Activated CD8-positive, alpha-beta T cell treated with anti-CD3 and anti-CD28 coated beads for 36 hours (primary cell): ENCODE measurements at regions not wholly inside any gene's neighbourhood (a gene's known extent, or its start where the extent isn't known, plus 50 kb on each side); places are given as distances from the start of the nearest gene placed in this dataset.

Experiments
- ATAC-seq: fragments of 200-7000 bp; cut with Tn5 transposase; one replicate; pipeline ENCODE4 v1.10.0; 2021; ENCODE audit warnings: mild to moderate bottlenecking, moderate library complexity
- CTCF ChIA-PET: fragments of 350-600 bp; sonication (Branson Sonifier 250); formaldehyde crosslinking; loops from one replicate; lab custom pipeline; 2021; ENCODE audit warnings: antibody characterized with exemption; lab: Charles Lee
- POLR2A ChIA-PET: fragments of 350-600 bp; sonication (Branson Sonifier 250); formaldehyde crosslinking; loops from one replicate; lab custom pipeline; 2021; ENCODE audit warnings: antibody characterized with exemption; lab: Charles Lee
- DNase-seq: peaks from one replicate; pipeline ENCODE4 v3.0.0-alpha.2; 2020
- H3K27ac Mint-ChIP-seq: one replicate; pipeline ENCODE4 v1.8.0; 2021; ENCODE audit warnings: mild to moderate bottlenecking, mixed read lengths
- H3K27me3 Mint-ChIP-seq: one replicate; pipeline ENCODE4 v1.8.0; 2021; ENCODE audit warnings: mixed read lengths
- H3K36me3 Mint-ChIP-seq: one replicate; pipeline ENCODE4 v1.8.0; 2021; ENCODE audit warnings: low read depth, mixed read lengths
- H3K4me1 Mint-ChIP-seq: one replicate; pipeline ENCODE4 v1.8.0; 2021; ENCODE audit warnings: low read depth, mixed read lengths
- H3K4me3 Mint-ChIP-seq: one replicate; pipeline ENCODE4 v1.8.0; 2021; ENCODE audit warnings: mild to moderate bottlenecking, moderate library complexity, mixed read lengths
- H3K9me3 Mint-ChIP-seq: one replicate; pipeline ENCODE4 v1.8.0; 2021; ENCODE audit warnings: mixed read lengths
- intact Hi-C: fragments of 100-400 bp; cut with micrococcal nuclease; formaldehyde crosslinking; loops from one replicate; pipeline ENCODE4 v1.10.0; 2022
- TF ChIP-seq, protein P1 (sequence below): fragments of 200-600 bp; IDR thresholded peaks from one replicate; pipeline ENCODE4 v1.8.0; 2022; ENCODE audit warnings: antibody characterized with exemption, mild to moderate bottlenecking

- Mint-ChIP-seq H3K9me3 (no peaks in the 10 kb centered on the region), H3K27me3 (no peaks in the 10 kb centered on the region), H3K36me3 (no peaks in the 10 kb centered on the region), H3K4me3 (no peak overlapping the region), H3K4me1 (no peaks in the 10 kb centered on the region), H3K27ac (no peak overlapping the region)
- CTCF ChIA-PET, result no interaction called here
- ATAC-seq (no peak), DNase-seq (no peak)
- intact Hi-C loops, result no loop called here
- POLR2A ChIA-PET, result no interaction called here
- TF ChIP-seq, protein P1, sequence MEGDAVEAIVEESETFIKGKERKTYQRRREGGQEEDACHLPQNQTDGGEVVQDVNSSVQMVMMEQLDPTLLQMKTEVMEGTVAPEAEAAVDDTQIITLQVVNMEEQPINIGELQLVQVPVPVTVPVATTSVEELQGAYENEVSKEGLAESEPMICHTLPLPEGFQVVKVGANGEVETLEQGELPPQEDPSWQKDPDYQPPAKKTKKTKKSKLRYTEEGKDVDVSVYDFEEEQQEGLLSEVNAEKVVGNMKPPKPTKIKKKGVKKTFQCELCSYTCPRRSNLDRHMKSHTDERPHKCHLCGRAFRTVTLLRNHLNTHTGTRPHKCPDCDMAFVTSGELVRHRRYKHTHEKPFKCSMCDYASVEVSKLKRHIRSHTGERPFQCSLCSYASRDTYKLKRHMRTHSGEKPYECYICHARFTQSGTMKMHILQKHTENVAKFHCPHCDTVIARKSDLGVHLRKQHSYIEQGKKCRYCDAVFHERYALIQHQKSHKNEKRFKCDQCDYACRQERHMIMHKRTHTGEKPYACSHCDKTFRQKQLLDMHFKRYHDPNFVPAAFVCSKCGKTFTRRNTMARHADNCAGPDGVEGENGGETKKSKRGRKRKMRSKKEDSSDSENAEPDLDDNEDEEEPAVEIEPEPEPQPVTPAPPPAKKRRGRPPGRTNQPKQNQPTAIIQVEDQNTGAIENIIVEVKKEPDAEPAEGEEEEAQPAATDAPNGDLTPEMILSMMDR, result no peak
Measured at GRCh38 chr15:39344662-39345141, 236.2 kb upstream of the THBS1 start.

GRCh38 chr15:39345176-39345575 is 235.7 kb upstream of the THBS1 start:
- POLR2A ChIA-PET, result no interaction called here
- intact Hi-C loops, result no loop called here
- no peaks in the 10 kb centered on the region for H3K27me3 Mint-ChIP-seq
- DNase-seq (no peak), ATAC-seq (no peak)
- H3K4me1 Mint-ChIP-seq, result no peaks in the 10 kb centered on the region
- no peak overlapping the region for H3K4me3 Mint-ChIP-seq
- CTCF ChIA-PET, result no interaction called here
- H3K27ac Mint-ChIP-seq, result no peak overlapping the region
- no peaks in the 10 kb centered on the region for H3K36me3 Mint-ChIP-seq
- TF ChIP-seq, protein P1, result no peak
- no peaks in the 10 kb centered on the region for H3K9me3 Mint-ChIP-seq

GRCh38 chr15:39347453-39347852 is 233.4 kb upstream of the THBS1 start:
- H3K27me3 Mint-ChIP-seq, result no peaks in the 10 kb centered on the region
- no peaks in the 10 kb centered on the region for H3K36me3 Mint-ChIP-seq
- TF ChIP-seq, protein P1, result no peak
- H3K4me3 Mint-ChIP-seq, result no peak overlapping the region
- H3K27ac Mint-ChIP-seq, result no peak overlapping the region
- DNase-seq (no peak), ATAC-seq (no peak)
- POLR2A ChIA-PET, result no interaction called here
- no peaks in the 10 kb centered on the region for H3K4me1 Mint-ChIP-seq
- no peaks in the 10 kb centered on the region for H3K9me3 Mint-ChIP-seq
- CTCF ChIA-PET, result no interaction called here
- intact Hi-C loops, result no loop called here

DNA sequence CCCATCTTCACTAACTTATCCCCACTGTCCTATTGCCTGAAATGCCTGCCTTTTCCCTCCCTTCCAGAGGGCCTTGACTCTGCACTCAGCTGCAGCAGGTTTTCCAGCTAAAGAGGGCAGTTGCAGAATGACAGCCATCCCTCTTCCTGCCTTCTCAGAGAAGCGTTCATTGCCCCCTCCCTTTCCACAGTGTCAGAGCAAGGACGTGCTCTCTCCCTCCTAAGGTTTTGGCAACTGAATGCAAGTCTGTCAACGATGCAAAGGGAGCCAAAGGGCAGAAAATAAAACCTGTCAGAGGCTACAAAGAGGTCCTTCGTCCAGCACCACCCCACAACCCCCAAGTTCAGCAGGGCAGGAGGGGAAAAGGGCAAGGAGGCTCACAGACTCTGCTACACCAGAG is 230.1 kb upstream of the THBS1 start:
- no peaks in the 10 kb centered on the region for H3K9me3 Mint-ChIP-seq
- TF ChIP-seq, protein P1, result no peak
- H3K36me3 Mint-ChIP-seq, result no peaks in the 10 kb centered on the region
- ATAC-seq, result no peak
- no peak overlapping the region for H3K27ac Mint-ChIP-seq
- intact Hi-C loops, result no loop called here
- H3K27me3 Mint-ChIP-seq, result no peaks in the 10 kb centered on the region
- no peak overlapping the region for H3K4me3 Mint-ChIP-seq
- ChIA-PET POLR2A (no interaction called here), CTCF (no interaction called here)
- no peaks in the 10 kb centered on the region for H3K4me1 Mint-ChIP-seq
- no peak for DNase-seq

GRCh38 chr15:39354189-39354588 is 226.7 kb upstream of the THBS1 start:
- POLR2A ChIA-PET, result no interaction called here
- CTCF ChIA-PET, result no interaction called here
- no peaks in the 10 kb centered on the region for H3K9me3 Mint-ChIP-seq
- TF ChIP-seq, protein P1, result no peak
- H3K4me1 Mint-ChIP-seq, result no peaks in the 10 kb centered on the region
- H3K27ac Mint-ChIP-seq, result no peak overlapping the region
- ATAC-seq (no peak), DNase-seq (no peak)
- intact Hi-C loops, result no loop called here
- H3K27me3 Mint-ChIP-seq, result no peaks in the 10 kb centered on the region
- H3K36me3 Mint-ChIP-seq, result no peaks in the 10 kb centered on the region
- H3K4me3 Mint-ChIP-seq, result no peak overlapping the region
